Vagina (tissue), 2 donors: ENCODE measurements at regions not wholly inside any gene's neighbourhood (a gene's known extent, or its start where the extent isn't known, plus 50 kb on each side); places are given as distances from the start of the nearest gene placed in this dataset.

Source experiments
- POLR2AphosphoS5 ChIP-seq, 2 donors: sonication (generic); formaldehyde crosslinking; IDR thresholded peaks; one replicate each; pipeline ENCODE4 v1.9.0; 2017; ENCODE audit warnings: antibody characterized with exemption in 2 of 2, mild to moderate bottlenecking in 2 of 2, low read depth in 1 of 2; ENCODE audit not compliant: insufficient read depth in 1 of 2
- TF ChIP-seq, protein P1 (sequence below), 3 experiments: fragments of 450-650 bp in 2 of 3; fragments of 200-600 bp in 1 of 3; sonication (generic) in 1 of 3; IDR thresholded peaks; one replicate each; pipeline ENCODE4 v1.5.1; 2017 to 2019; ENCODE audit warnings: antibody characterized with exemption in 3 of 3, mild to moderate bottlenecking in 2 of 3, moderate library complexity in 2 of 3

DNA sequence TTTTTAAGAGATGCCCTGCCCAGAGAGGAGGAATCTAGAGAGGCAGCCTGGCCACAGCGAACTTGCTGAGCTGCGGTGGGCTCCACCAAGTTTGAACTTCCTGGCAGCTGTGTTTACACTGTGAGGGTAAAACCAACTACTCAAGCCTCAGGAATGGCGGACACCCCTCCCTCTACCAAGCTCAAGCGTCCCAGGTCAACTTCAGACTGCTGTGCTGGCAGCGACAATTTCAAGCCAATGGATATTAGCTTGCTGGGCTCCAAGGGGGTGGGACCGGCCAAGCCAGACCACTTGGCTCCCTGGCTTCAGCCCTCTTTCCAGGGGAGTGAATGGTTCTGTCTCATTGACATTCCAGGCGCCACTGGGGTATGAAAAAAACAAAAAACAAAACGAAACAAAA is 289.4 kb downstream of the KCNS3 start:
- TF ChIP-seq, protein P1, sequence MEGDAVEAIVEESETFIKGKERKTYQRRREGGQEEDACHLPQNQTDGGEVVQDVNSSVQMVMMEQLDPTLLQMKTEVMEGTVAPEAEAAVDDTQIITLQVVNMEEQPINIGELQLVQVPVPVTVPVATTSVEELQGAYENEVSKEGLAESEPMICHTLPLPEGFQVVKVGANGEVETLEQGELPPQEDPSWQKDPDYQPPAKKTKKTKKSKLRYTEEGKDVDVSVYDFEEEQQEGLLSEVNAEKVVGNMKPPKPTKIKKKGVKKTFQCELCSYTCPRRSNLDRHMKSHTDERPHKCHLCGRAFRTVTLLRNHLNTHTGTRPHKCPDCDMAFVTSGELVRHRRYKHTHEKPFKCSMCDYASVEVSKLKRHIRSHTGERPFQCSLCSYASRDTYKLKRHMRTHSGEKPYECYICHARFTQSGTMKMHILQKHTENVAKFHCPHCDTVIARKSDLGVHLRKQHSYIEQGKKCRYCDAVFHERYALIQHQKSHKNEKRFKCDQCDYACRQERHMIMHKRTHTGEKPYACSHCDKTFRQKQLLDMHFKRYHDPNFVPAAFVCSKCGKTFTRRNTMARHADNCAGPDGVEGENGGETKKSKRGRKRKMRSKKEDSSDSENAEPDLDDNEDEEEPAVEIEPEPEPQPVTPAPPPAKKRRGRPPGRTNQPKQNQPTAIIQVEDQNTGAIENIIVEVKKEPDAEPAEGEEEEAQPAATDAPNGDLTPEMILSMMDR (IDR thresholded peaks at IDR 0.05): no peak
- TF ChIP-seq POLR2AphosphoS5 (IDR thresholded peaks at IDR 0.05; ENCODE audit: insufficient read depth in 1 of 2, low read depth in 1 of 2): no peak
